ENCODE measurements at regions not wholly inside any gene's neighbourhood (a gene's known extent, or its start where the extent isn't known, plus 50 kb on each side); places are given as distances from the start of the nearest gene placed in this dataset.

GRCh38 chr13:104321756-104322155 lies 1255.5 kb upstream of the SLC10A2 start:
- no peak for DNase-seq

GRCh38 chr13:104320446-104320845 lies 1254.2 kb upstream of the SLC10A2 start:
- no peak for DNase-seq

DNA sequence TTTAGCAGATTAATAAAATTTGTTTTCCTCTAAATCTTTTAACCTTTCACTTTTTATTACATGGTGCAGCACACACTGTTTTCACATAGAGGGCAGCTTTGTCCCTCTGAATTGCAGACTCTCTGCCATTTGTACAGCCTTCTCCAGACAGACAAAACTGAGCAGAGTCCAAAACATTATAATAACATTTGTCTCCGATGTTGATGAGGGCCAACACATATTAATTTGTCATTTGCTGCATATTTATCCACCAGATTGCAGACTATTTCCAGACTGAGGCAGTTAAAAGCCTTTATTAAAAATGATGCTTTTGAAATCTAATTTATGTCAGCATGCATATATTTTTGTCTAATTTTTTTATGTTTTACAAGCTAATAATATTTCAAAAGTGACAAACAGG lies 1251.9 kb upstream of the SLC10A2 start:
- DNase-seq: no peak

DNA sequence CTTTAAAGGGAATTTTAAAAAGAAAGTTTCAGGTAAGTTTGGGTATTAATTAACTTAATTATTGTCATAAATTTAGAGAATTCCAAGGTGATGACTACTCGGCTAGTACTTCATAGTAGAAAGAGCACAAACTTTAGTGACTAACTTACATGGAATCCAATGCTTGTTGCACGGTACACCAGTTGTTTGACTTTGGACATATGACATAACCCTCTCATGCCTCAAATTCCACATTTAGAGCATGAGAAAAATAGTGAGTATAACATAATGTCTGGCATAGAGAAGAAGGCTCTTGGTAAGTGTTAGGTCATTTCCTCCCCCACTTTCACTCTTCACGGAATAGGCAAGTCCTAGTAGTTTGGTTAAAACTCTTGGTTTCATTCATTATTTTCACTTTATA lies 1249.4 kb upstream of the SLC10A2 start:
- DNase-seq: no peak

GRCh38 chr13:104314926-104315535 lies 1248.8 kb upstream of the SLC10A2 start:
- DNase-seq: no peak

DNA sequence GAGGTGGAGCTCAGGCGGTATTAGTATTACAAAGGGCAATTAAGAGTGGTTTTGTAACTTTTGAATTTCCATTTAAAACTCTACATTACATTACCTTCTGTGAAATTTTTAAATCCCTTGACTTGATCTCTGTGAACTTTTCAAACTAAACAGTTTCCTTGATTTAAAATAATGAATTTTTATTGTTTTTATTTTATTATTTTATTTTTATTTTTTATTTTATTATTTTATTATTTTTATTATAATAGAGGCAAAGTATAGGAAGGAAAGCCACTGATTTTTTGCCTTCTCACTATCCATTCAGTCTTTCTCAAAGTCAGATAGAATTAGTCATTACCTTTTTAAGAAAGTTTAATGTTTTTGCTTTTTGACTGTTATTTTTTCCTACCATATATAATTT lies 1248.1 kb upstream of the SLC10A2 start:
- DNase-seq: no peak

- DNase-seq: no peak
Observed at GRCh38 chr13:104310861-104311260, 1244.6 kb upstream of the SLC10A2 start.

GRCh38 chr13:104309431-104309830 lies 1243.2 kb upstream of the SLC10A2 start:
- no peak for DNase-seq

DNA sequence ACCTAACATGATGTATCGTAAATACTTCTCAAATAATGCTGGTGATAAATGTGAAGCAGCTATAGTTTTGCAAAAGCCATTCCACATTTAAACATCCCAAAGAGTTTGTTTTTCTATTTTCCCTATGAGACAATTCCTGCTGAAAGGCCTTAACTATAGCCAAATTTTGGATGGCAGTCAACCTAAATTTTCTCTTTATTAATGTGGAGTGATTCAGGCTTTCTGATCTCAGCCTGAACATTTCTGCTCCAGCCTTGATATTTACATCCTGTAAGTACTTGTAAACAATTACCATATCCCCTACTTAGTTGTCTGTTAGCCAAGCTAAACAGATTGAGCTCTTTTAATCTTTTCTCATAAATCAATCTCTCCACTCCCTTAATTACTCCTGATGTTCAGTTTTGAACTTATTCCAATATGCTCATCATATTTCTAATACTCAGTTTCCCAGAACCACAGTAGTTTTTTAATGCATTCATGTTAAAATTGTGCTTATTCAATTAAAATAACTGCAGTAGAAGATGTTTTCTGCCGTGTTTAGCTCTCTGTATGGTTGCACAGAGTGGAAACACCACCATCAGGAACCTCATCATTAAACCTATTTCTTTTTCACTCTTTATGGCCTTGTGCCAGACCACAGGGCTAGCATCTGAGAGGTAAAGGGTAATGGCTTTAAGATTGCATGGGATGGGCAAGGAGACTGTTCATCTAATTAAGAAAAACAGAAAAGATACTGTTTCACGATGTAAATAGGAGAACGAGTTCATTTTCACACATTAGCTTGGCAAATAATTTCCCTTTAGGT lies 1235.2 kb upstream of the SLC10A2 start:
- peak; percentile 56 for DNase-seq

GRCh38 chr13:104297075-104297474 lies 1230.9 kb upstream of the SLC10A2 start:
- DNase-seq: no peak

DNA sequence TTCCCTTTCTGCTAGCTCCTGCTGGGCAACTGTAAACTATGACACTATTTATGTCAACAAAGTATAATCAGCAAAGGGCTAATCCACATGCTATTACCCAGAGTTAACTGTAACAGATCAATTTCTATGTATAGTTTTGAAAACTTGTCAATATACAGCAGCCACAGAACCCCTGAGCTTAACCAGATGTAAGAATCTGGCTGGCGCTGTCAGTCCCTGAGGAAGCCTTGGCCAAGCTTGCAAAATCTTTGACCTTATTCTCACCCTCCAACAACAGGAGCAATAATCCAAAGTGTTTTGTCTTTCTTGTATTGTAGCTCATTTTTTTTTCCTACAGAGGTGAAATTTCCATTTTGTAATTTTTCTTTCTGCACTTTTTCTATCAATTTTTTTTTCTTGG lies 1230.1 kb upstream of the SLC10A2 start:
- DNase-seq: no peak

GRCh38 chr13:104295537-104295936 lies 1229.3 kb upstream of the SLC10A2 start:
- no peak for DNase-seq

- no peak for DNase-seq
Observed at GRCh38 chr13:104289400-104289799, 1223.2 kb upstream of the SLC10A2 start.

DNA sequence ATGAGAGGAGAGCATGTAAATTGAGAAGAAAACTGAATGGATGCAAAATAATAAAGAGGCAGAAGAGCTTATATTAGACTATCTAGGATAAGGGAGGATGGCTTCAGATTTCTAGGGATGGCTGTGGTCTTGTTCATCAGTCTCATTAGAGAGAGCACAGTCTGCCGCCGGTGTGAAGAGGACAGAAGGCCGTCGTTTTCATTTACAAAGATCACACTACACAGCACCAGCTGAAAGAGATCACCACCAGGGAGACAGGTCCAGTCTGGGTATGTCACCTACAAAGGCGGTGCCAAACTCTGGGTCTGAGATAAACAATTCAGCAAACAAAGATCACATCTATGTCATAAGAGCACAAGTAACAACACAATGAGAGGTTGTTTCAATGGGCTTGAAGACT lies 1222.3 kb upstream of the SLC10A2 start:
- no peak for DNase-seq

DNA sequence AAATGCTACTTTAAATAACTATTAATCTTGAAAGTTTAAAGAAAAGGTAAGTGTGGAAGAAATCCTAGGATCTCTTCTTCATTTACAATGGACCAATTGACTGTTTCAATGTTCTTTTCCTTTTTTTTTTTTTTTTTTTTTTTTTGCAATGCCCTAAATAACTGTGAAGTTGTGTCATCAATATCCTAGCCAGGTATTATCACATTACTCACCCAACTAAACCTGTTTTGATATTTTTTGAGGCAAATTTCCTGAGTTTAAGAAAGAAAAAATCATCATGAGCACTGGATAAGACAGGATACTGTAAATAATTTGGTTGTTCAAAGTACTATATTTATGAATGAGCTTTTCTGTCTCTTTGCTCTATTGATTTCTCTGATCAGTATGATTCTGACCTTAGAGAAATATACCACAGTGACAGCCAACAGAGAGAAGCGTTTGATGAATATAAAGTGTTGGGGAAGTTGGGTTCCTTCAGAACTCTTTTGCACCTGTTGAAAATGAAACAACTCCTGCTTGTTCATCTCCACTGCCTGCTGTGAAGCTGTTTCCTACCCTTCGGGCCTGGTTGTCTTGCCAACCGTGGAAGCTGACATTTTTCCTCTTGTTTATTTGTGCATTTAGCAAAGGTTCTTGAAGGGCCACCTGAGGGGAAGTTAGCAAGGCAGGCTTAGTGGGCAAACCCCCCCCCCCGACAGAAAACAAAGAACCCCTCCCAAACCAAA lies 1220.5 kb upstream of the SLC10A2 start:
- DNase-seq: peak; percentile 31

DNA sequence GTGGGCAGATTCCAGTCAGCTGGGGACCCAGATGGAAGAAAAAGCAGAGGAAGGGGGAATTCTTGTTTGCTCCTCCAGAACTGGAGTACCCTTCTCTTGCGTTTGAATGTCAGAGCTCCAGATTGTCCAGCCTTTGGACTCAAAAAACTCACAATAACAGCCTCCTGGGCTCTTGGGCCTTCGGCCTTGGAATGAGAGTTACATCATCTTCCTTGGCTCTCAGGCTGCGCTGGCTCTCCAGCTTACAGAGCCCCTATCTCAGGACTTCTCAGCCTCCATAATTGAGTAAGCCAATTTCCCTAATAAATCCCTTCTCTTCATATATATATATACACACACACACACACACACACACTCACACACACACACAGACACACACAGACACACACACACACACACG lies 1215.7 kb upstream of the SLC10A2 start:
- DNase-seq: no peak

- no peak for DNase-seq
Observed at GRCh38 chr13:104270731-104271130, 1204.5 kb upstream of the SLC10A2 start.

- no peak for DNase-seq
Observed at GRCh38 chr13:104267206-104267811, 1201.1 kb upstream of the SLC10A2 start.

- no peak for DNase-seq
Observed at GRCh38 chr13:104256701-104257100, 1190.5 kb upstream of the SLC10A2 start.

- DNase-seq: no peak
Observed at GRCh38 chr13:104253063-104253680, 1187.0 kb upstream of the SLC10A2 start.

DNA sequence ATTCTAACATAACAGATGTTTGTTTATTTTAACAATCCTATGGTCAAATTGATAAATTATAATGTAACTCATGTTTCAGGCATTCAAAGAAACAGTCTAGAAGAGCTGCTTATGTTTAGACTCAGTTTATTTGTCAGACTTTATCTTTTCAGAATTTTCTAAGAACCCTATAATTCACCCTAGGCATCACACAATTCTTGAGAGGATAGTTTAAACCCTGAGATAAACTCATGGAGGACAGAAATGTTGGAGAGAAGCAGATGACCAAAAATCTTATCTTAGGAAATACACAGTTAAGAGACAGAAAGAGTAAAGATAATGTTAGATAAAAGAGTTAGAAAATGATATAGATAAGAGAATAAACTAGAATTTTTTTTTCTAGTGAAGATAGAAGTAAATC lies 1185.7 kb upstream of the SLC10A2 start:
- DNase-seq: no peak

GRCh38 chr13:104246955-104247354 lies 1180.7 kb upstream of the SLC10A2 start:
- no peak for DNase-seq

GRCh38 chr13:104206450-104207044 lies 1140.3 kb upstream of the SLC10A2 start:
- peak; percentile 48 for DNase-seq
